ENCODE measurements at regions not wholly inside any gene's neighbourhood (a gene's known extent, or its start where the extent isn't known, plus 50 kb on each side); places are given as distances from the start of the nearest gene placed in this dataset.

GRCh38 chr2:146844226-146844990, 1000.4 kb upstream of the ACVR2A start:
- DNase-seq, result no peak

- no peak for DNase-seq
These were observed 1007.0 kb upstream of the ACVR2A start for GRCh38 chr2:146837857-146838256.

GRCh38 chr2:146826388-146826787, 1018.4 kb upstream of the ACVR2A start:
- no peak for DNase-seq

DNA sequence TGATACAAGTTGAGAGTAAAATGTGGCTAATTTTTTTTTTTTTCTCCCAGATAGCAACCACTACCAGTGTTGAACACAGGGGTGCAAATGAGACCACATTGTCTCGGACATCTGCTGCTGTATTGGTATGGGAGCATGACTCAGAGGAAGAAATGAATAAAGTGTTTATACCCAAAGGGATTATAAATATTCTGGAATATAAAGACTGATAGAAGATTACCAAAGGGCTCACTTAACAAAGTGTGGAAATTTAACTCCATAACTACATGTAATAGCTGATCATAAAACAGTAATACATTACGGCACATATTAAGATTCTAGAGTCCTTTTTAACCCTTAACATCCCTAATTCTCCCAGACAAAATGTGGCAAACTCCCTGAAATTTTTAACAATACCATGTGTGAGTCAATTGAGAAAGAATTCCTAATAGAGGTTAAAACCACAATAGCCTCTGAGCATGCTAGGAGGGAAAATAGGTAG, 1023.0 kb upstream of the ACVR2A start:
- no peak for DNase-seq

- no peak for DNase-seq
These were observed 1024.2 kb upstream of the ACVR2A start for GRCh38 chr2:146820672-146821071.

GRCh38 chr2:146818122-146818521, 1026.7 kb upstream of the ACVR2A start:
- DNase-seq, result no peak

GRCh38 chr2:146817613-146818012, 1027.2 kb upstream of the ACVR2A start:
- no peak for DNase-seq

- DNase-seq, result no peak
These were observed 1029.9 kb upstream of the ACVR2A start for GRCh38 chr2:146814971-146815370.

DNA sequence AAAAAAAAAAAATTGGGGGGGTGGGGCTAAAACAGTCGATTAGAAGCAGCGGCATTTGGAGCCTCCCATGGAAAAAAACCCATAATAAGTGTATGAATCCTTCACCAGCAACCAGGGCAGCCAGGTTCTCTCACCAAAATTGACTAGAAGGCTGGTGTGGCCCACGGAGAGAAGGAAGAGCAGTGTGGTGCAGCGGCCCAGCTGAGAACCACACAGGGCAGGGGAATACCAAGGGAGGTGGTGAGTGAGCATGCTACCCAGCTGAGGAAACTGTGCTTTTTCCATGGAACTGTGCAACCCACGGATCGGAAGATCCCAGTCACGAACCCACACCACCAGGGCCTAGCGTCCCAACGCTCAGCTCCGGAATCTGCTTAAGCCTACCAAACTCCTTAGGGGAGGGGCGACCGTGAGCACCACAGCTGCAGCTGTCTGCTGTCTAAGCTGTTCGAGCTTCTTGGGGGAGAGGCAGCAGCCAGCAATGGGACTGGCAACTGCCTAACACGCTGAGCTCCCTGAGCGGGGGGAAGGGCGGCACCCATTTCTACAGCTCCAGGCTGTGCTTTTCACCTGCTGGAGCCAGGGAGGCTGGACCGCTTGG, 1037.2 kb upstream of the ACVR2A start:
- no peak for DNase-seq

DNA sequence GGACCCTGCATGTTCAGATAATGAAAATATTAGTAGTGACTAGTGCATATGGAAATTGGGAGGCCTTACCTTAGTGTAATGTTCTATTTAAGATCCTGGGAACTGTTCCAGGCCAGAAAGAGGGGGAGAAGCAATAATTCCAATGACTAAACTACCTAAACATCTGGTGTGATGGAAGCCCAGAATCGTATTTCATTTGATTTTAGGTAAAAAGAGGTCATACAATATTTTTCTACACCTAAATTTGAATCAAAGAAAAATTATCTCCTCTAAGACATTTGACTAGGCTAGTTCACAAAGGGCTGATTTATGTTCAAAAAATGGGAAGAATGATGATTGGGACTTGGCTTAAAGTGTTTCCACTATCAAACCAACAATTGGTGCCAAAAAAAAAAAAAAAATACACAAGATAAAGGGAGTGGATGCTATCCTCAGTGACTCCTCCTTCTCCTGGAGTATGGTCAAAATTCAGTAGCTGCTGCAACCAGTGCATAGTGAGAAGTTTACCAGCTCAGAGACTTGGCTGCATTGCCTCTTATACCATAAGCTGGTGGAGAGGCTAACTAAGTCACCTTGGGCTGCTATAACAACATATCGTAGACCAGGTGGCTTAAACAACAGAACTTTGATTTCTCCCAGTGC, 1038.3 kb upstream of the ACVR2A start:
- no peak for DNase-seq

DNA sequence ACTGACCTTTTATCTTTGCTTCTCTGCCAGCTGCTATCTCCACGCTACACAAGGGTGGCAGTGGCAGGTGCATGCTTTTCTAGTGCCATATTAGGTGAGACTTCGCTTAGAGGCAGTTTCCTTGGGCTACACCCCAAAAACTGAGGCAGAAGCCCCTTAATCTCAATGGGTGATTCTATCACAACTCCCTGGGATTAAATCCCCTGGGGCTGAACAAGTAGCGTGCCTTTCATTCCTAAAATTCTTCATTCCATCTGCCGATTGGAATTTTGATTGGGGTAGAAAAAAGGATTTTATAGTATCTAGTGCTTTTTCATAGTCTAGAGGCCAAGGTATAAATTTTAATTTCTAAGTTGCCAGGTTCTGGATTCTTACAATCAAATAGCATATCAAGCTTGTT, 1040.5 kb upstream of the ACVR2A start:
- no peak for DNase-seq

DNA sequence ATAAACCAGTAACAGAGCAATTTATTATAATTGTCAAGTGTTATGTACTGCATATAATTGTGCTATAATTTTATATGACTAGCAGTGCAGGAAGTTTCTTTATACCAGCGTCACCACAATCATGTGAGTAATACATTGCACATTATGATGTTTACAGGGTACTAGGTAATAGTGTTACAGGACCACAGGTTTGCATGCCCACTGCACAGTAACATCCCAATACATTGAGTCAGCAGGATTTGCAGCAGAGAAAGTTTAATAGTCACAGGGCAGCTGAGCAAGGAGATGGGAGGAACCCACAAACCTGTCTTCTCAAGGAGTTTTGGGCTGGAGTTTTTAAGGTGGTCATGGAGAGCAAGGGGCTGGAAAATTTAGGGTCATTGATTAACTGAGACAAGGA, 1042.9 kb upstream of the ACVR2A start:
- DNase-seq, result no peak

DNA sequence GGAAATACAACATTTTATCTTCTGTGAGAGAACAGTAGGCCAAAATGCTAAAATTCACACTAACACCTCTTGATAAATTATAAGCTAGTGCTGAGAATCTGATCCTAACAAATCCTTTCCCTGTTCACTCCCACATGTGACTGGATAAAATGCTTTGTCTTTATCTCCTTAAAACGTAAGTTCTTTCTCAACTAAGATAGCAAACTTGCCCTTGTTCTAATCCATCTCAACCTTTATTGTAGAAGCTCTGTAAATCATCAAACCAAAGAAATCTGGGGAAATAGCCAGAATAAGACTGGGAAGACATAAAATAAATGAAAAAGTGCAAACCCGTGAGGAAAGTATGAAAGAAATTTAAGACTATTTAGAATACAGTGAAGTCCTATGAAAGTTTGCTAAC, 1058.4 kb upstream of the ACVR2A start:
- no peak for DNase-seq

GRCh38 chr2:146785101-146785500, 1059.7 kb upstream of the ACVR2A start:
- DNase-seq, result no peak

GRCh38 chr2:146784602-146785001, 1060.2 kb upstream of the ACVR2A start:
- DNase-seq, result no peak

- no peak for DNase-seq
These were observed 1067.6 kb upstream of the ACVR2A start for GRCh38 chr2:146777181-146777580.

- no peak for DNase-seq
These were observed 1068.2 kb upstream of the ACVR2A start for GRCh38 chr2:146776596-146776995.

DNA sequence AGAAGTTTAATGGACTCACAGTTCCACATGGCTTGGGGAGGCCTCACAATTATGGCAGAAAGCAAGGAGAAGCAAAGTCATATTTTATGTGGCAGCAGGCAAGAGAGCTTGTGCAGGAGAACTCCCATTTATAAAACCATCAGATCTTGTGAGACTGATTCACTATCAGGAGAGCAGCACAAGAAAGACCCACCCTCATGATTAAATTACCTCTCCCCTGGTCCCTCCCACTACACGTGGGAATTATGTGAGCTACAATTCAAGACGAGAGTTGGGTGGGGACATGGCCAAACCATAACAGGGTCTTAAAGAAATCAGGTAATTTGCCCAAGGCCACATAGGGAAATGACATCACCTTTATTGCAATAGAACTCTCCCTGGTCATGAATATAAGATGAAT, 1073.3 kb upstream of the ACVR2A start:
- DNase-seq, result no peak

- DNase-seq, result no peak
These were observed 1080.5 kb upstream of the ACVR2A start for GRCh38 chr2:146764301-146764700.

GRCh38 chr2:146762786-146763185, 1082.0 kb upstream of the ACVR2A start:
- DNase-seq, result no peak

DNA sequence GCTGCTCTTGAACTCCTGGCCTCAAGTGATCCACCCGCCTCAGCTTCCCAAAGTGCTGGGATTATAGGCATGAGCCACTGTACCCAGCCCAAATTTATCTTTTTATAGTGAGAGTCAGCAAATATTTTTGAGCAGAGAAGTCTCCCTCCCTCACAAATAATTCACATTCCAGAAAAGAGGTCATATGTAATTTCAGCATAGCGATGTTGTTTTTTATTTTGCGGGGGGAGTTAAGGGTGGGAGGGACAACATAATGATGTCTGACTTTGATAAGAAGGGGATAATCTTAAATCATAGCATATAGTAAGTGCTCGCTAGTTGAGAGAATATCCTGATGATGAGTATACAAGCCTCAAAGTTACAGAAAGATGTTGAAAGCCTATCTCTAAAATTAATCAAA, 1090.2 kb upstream of the ACVR2A start:
- DNase-seq, result no peak

DNA sequence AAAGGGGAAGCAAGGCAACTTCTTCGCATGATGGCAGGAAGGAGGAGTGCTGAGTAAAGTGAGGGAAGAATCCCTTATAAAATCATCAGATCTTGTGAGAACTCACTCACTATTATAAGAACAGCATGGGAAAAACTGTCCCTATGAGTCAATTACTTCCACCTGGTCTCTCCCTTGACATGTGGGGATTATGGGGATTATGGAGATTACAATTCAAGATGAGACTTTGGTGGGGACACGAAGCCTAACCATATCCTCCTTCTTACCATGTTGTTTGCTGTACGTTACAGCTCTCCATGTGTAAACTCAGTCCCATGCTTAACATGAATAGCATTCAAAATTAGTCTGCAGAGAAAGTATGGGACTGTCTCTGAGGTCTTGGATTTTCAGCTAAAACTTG, 1096.8 kb upstream of the ACVR2A start:
- DNase-seq, result no peak

GRCh38 chr2:146741260-146741659, 1103.6 kb upstream of the ACVR2A start:
- no peak for DNase-seq

DNA sequence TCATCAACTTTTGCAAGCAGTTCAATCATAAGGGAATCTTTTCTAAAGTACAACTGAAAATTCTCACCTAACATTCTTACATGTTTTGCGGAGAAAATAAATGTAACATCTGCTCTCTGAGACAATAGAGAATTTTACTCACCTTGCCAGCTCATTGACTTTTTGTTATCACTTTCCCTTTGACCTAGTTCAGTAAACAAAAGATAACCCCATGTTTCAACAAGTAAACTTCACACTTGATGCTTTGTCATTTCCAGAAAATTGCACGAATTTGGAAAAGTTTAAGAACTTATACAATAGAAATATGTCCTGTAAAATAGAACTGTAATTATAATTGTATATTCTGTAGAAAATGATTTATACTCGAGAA, 1110.0 kb upstream of the ACVR2A start:
- no peak for DNase-seq

All from activated T-cell treated with anti-CD3 and anti-CD28 coated beads, Interleukin-2, amount 50 U/mL, for 1 hour (primary cell).